ENCODE measurements at regions not wholly inside any gene's neighbourhood (a gene's known extent, or its start where the extent isn't known, plus 50 kb on each side); places are given as distances from the start of the nearest gene placed in this dataset.

DNA sequence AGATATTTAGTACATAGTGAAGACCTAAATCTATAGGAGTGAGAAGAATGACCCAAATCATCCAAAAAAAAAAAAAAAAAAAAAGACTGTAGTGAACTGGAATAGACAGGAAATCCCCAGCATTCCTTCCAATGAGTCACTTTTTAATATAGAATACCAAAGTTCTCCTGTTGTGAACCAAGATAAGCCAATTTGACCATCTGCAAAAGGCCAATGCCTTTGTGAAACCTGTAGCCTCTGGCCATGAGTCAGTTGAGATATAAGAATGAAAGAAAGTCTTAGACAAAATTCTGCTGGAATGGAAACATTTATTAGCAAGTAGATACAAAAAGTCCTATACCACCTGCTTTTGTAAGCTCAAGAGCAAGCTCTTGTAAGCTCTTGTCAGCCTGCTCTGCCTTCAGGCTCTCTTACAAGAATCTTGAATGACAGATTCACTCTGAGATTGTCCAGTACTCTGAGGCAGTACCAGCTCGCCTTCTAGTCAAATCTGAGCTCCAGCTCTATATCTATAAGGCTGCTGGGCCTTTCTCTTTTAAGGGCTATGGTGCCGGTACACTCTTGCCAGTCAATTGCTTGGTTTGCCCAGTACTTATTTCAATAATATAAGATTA, 243.0 kb upstream of the TMTC1 start:
- Mint-ChIP-seq H3K36me3 (peaks cover 7% of the 10 kb centered on the region), H3K27me3 (ENCODE audit: low read depth) (no peaks in the 10 kb centered on the region), H3K4me1 (peaks cover 19% of the 10 kb centered on the region), H3K27ac (no peak overlapping the region), H3K4me3 (no peak overlapping the region), H3K9me3 (peaks cover 10% of the 10 kb centered on the region)
- TF ChIP-seq, protein P1, sequence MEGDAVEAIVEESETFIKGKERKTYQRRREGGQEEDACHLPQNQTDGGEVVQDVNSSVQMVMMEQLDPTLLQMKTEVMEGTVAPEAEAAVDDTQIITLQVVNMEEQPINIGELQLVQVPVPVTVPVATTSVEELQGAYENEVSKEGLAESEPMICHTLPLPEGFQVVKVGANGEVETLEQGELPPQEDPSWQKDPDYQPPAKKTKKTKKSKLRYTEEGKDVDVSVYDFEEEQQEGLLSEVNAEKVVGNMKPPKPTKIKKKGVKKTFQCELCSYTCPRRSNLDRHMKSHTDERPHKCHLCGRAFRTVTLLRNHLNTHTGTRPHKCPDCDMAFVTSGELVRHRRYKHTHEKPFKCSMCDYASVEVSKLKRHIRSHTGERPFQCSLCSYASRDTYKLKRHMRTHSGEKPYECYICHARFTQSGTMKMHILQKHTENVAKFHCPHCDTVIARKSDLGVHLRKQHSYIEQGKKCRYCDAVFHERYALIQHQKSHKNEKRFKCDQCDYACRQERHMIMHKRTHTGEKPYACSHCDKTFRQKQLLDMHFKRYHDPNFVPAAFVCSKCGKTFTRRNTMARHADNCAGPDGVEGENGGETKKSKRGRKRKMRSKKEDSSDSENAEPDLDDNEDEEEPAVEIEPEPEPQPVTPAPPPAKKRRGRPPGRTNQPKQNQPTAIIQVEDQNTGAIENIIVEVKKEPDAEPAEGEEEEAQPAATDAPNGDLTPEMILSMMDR (IDR thresholded peaks at IDR 0.05; ENCODE audit: unreplicated experiment) = no peak
- DNase-seq (ENCODE audit: low spot score in 2 of 2, unreplicated experiment in 2 of 2) = no peak

DNA sequence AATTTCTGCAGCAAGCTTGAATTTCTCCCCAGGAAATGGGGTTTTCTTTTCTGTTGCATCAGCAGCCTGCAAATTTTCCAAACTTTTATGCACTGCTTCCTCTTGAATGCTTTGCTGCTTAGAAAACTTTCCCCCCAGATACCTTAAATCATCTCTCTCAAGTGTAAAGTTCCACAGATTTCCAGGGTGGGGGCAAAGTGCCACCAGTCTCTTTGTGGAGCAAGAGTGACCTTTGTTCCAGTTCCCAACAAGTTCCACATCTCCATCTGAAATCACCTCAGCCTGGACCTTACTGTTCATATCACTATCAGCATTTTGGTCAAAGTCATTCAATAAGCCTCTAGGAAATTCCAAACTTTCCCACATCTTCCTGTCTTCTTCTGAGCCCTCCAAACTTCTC, 241.6 kb upstream of the TMTC1 start:
- H3K4me1 Mint-ChIP-seq = peaks cover 26% of the 10 kb centered on the region
- no peaks in the 10 kb centered on the region for H3K27me3 Mint-ChIP-seq (ENCODE audit: low read depth)
- DNase-seq (ENCODE audit: low spot score in 2 of 2, unreplicated experiment in 2 of 2) = no peak
- peaks cover 7% of the 10 kb centered on the region for H3K36me3 Mint-ChIP-seq
- TF ChIP-seq, protein P1 (IDR thresholded peaks at IDR 0.05; ENCODE audit: unreplicated experiment) = no peak
- H3K9me3 Mint-ChIP-seq = peaks cover 10% of the 10 kb centered on the region
- no peak overlapping the region for H3K4me3 Mint-ChIP-seq
- no peak overlapping the region for H3K27ac Mint-ChIP-seq

DNA sequence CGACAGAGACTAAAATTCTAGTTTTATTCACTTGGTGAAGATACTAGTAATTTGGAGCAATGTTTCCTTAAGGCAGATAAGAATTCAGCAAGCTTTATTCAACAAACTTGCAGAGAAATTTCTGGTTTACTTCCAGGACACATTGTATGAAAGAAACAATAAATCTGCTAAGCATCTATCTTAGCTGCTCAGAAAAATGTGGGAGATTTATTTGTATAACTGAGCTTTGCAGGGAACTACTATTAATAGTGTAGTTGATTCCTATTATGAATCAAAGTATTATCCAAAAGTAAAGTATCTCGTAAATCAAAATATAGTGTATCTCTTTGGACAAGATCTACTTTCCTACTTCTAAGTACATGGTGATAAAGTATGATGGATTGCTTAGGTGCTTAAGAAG, 239.4 kb upstream of the TMTC1 start:
- H3K4me1 Mint-ChIP-seq = peaks cover 32% of the 10 kb centered on the region
- H3K27ac Mint-ChIP-seq = no peak overlapping the region
- no peak for DNase-seq (ENCODE audit: low spot score in 2 of 2, unreplicated experiment in 2 of 2)
- TF ChIP-seq, protein P1 (IDR thresholded peaks at IDR 0.05; ENCODE audit: unreplicated experiment) = no peak
- H3K4me3 Mint-ChIP-seq = no peak overlapping the region
- peaks cover 10% of the 10 kb centered on the region for H3K9me3 Mint-ChIP-seq
- H3K27me3 Mint-ChIP-seq (ENCODE audit: low read depth) = no peaks in the 10 kb centered on the region
- peaks cover 7% of the 10 kb centered on the region for H3K36me3 Mint-ChIP-seq

DNA sequence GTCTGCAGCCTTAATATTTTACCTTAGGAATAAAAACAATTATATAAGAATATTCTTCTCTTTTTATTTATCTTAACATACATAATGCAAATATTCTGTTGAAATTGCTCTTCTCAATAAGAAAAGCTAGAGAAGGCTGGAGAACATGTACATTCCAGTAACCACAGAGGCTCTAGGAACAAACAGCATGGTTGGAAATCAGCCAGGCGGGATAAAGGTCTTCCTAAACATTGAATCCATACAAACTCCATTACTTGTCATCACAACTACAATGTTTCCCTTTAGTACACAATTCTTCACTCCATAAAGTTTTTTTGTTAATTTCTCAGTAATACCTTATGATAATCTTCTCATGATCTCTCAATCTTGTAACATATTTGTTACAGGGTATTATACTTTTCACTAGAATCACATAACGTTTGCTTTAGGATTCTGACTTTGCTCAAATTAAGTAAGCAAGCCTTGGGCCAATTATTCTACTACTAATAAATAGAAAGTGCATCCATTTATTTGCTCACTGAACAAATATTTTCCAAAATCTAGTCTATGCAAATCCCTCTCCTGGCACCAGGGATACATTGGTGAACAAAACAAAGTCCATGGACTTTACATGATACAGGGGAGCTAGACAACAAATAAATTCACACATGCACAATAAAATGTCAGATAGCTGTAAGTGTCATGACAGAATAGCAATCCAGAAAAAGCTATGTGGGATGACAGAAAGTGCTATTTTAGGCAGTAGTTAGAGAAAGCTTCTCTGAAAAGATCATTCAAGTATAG, 237.5 kb upstream of the TMTC1 start:
- Mint-ChIP-seq H3K4me1 (peaks cover 36% of the 10 kb centered on the region), H3K4me3 (no peak overlapping the region), H3K27me3 (ENCODE audit: low read depth) (peaks cover 4% of the 10 kb centered on the region), H3K27ac (no peak overlapping the region), H3K36me3 (peaks cover 7% of the 10 kb centered on the region), H3K9me3 (peaks cover 10% of the 10 kb centered on the region)
- no peak for DNase-seq (ENCODE audit: low spot score in 2 of 2, unreplicated experiment in 2 of 2)
- TF ChIP-seq, protein P1 (IDR thresholded peaks at IDR 0.05; ENCODE audit: unreplicated experiment) = no peak

DNA sequence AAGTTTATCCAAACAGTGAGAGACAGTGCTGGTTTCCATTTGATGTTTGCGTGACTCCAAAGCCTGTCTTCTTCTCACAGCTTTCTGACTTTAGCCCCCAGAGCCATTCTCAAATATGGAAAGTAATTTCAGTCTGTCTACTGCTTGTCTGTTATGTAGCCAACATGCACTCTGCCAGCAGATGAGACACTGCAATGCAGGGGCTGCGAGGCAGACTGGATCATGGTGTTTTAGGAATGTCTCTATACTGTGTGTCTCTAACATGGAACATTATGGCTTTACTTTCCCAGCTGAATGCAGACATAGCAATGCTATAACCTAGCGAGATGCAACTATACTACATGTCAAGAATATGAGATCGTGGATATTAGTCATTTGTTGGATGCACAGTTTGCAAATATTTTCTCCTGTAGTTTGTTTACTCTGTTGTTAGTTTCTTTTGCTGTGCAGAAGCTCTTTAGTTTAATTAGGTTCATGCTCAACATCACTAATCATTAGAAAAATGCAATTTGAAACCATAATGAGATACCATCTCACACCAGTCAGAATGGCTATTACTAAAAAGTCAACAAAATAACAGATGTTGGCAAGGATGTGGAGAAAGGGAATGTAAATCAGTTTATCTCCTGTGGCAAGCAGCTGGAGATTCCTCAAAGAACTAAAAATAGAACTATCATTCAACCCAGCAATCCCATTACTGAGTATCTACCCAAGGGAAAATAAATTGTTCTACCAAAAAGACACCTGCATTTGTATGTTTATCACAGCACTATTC, 235.8 kb upstream of the TMTC1 start:
- DNase-seq (ENCODE audit: low spot score in 2 of 2, unreplicated experiment in 2 of 2) = no peak
- H3K4me1 Mint-ChIP-seq = peaks cover 49% of the 10 kb centered on the region
- H3K4me3 Mint-ChIP-seq = no peak overlapping the region
- H3K27me3 Mint-ChIP-seq (ENCODE audit: low read depth) = peaks cover 6% of the 10 kb centered on the region
- H3K36me3 Mint-ChIP-seq = peaks cover 2% of the 10 kb centered on the region
- no peak overlapping the region for H3K27ac Mint-ChIP-seq
- peaks cover 3% of the 10 kb centered on the region for H3K9me3 Mint-ChIP-seq
- TF ChIP-seq, protein P1 (IDR thresholded peaks at IDR 0.05; ENCODE audit: unreplicated experiment) = no peak

Data from mesothelial cell of epicardium (in vitro differentiated cells).